Sigmoid colon (tissue), 6 donors: ENCODE measurements at regions not wholly inside any gene's neighbourhood (a gene's known extent, or its start where the extent isn't known, plus 50 kb on each side); places are given as distances from the start of the nearest gene placed in this dataset.

Experiments
- DNase-seq: peaks from one replicate; pipeline ENCODE4 v3.0.0-alpha.2; 2019
- H3K27ac ChIP-seq, 4 donors: fragments of 200-600 bp; sonication (generic); one replicate each; pipeline ENCODE4 v1.5.1; 2016 to 2019; ENCODE audit warnings: mild to moderate bottlenecking in 1 of 4
- H3K27me3 ChIP-seq, 3 donors: fragments of 200-600 bp; sonication (generic); one replicate each; pipeline ENCODE4 v1.5.1; 2019; ENCODE audit warnings: mild to moderate bottlenecking in 1 of 3
- H3K36me3 ChIP-seq, 4 donors: fragments of 200-600 bp; sonication (generic); one replicate each; pipeline ENCODE4 v1.5.1; 2016 to 2019
- H3K4me1 ChIP-seq, 4 donors: fragments of 200-600 bp; sonication (generic); one replicate each; pipeline ENCODE4 v1.5.1; 2017 to 2019
- H3K4me3 ChIP-seq, 4 donors: fragments of 200-600 bp; sonication (generic); one replicate each; pipeline ENCODE4 v1.5.1; 2017 to 2019; ENCODE audit warnings: mild to moderate bottlenecking in 2 of 4, moderate library complexity in 1 of 4
- H3K9me3 ChIP-seq, 4 donors: fragments of 200-600 bp in 3 of 4; sonication (generic) in 3 of 4; one replicate each; pipeline versions ENCODE4 v1.5.1 to v1.6.1; 2013 to 2019
- CTCF ChIP-seq, 4 experiments: fragments of 450-650 bp in 3 of 4; fragments of 200-600 bp in 1 of 4; IDR thresholded peaks; one replicate each; pipeline ENCODE4 v1.5.1; 2016 to 2019; ENCODE audit warnings: antibody characterized with exemption in 4 of 4, mild to moderate bottlenecking in 3 of 4, moderate library complexity in 2 of 4
- EP300 ChIP-seq, 4 donors: sonication (generic); formaldehyde crosslinking; IDR thresholded peaks; one replicate each; pipeline ENCODE4 v1.6.1; 2017; ENCODE audit warnings: antibody characterized with exemption in 4 of 4
- POLR2A ChIP-seq, 2 donors: fragments of 450-650 bp; IDR thresholded peaks; one replicate each; pipeline ENCODE4 v1.6.1; 2016; ENCODE audit warnings: antibody characterized with exemption in 2 of 2, mild to moderate bottlenecking in 2 of 2, moderate library complexity in 2 of 2
- POLR2AphosphoS5 ChIP-seq, 4 donors: sonication (generic); formaldehyde crosslinking; IDR thresholded peaks; one replicate each; pipeline ENCODE4 v1.6.1; 2017; ENCODE audit warnings: antibody characterized with exemption in 4 of 4
- WGBS, 2 donors: extraction: QIAGEN DNeasy Blood & Tissue Kit; methylation state at CpG; one replicate each; pipeline ENCODE4 v1.1.7; 2013; 5-methylcytosine and 5-hydroxymethylcytosine counted together
- intact Hi-C: fragments of 100-400 bp; cut with DNase I; formaldehyde crosslinking; loops from one replicate; pipeline ENCODE4 v1.15.1; 2023
- donor health status: healthy with polysubstance abuse.
- donor health status: healthy.

GRCh38 chr6:50974319-50974718, 155.6 kb downstream of the TFAP2B start:
- Histone ChIP-seq H3K9me3 (no peaks in the 10 kb centered on the region), H3K27me3 (no peaks in the 10 kb centered on the region), H3K4me1 (no peaks in the 10 kb centered on the region), H3K27ac (no peak overlapping the region), H3K4me3 (no peak overlapping the region), H3K36me3 (no peaks in the 10 kb centered on the region)
- no peak for DNase-seq
- intact Hi-C loops: no loop called here
- no peak for TF ChIP-seq POLR2AphosphoS5 (IDR thresholded peaks at IDR 0.05)
- TF ChIP-seq POLR2A (IDR thresholded peaks at IDR 0.05): no peak
- TF ChIP-seq EP300 (IDR thresholded peaks at IDR 0.05): no peak
- TF ChIP-seq CTCF (IDR thresholded peaks at IDR 0.05): no peak
- 83 to 88% methylated on average over 3 of the region's 3 CpGs for WGBS, 2 donors

GRCh38 chr6:50975216-50975615, 156.5 kb downstream of the TFAP2B start:
- 77 to 83% methylated on average over 2 of the region's 2 CpGs for WGBS, 2 donors
- no peak overlapping the region for H3K4me3 ChIP-seq
- H3K36me3 ChIP-seq: no peaks in the 10 kb centered on the region
- no peak overlapping the region for H3K27ac ChIP-seq
- H3K27me3 ChIP-seq: no peaks in the 10 kb centered on the region
- intact Hi-C loops: no loop called here
- no peak for DNase-seq
- no peaks in the 10 kb centered on the region for H3K9me3 ChIP-seq
- no peaks in the 10 kb centered on the region for H3K4me1 ChIP-seq
- TF ChIP-seq CTCF (IDR thresholded peaks at IDR 0.05): no peak
- TF ChIP-seq POLR2A (IDR thresholded peaks at IDR 0.05): no peak
- TF ChIP-seq EP300 (IDR thresholded peaks at IDR 0.05): no peak
- TF ChIP-seq POLR2AphosphoS5 (IDR thresholded peaks at IDR 0.05): no peak

- no peak for DNase-seq
- no peak overlapping the region for H3K4me3 ChIP-seq
- no peaks in the 10 kb centered on the region for H3K27me3 ChIP-seq
- TF ChIP-seq POLR2A (IDR thresholded peaks at IDR 0.05): no peak
- no peak for TF ChIP-seq POLR2AphosphoS5 (IDR thresholded peaks at IDR 0.05)
- TF ChIP-seq EP300 (IDR thresholded peaks at IDR 0.05): no peak
- TF ChIP-seq CTCF (IDR thresholded peaks at IDR 0.05): no peak
- no peaks in the 10 kb centered on the region for H3K9me3 ChIP-seq
- intact Hi-C loops: no loop called here
- no peaks in the 10 kb centered on the region for H3K4me1 ChIP-seq
- no peak overlapping the region for H3K27ac ChIP-seq
- H3K36me3 ChIP-seq: no peaks in the 10 kb centered on the region
- 90 to 93% methylated on average over 2 of the region's 2 CpGs for WGBS, 2 donors
Measured at GRCh38 chr6:50976907-50977306, 158.2 kb downstream of the TFAP2B start.

GRCh38 chr6:50977796-50978195, 159.1 kb downstream of the TFAP2B start:
- no peak for DNase-seq
- Histone ChIP-seq H3K9me3 (no peaks in the 10 kb centered on the region), H3K4me3 (no peak overlapping the region), H3K27me3 (no peaks in the 10 kb centered on the region), H3K27ac (no peak overlapping the region), H3K4me1 (no peaks in the 10 kb centered on the region), H3K36me3 (no peaks in the 10 kb centered on the region)
- intact Hi-C loops: no loop called here
- 68 to 80% methylated on average over 1 of the region's 1 CpG for WGBS, 2 donors
- TF ChIP-seq POLR2A (IDR thresholded peaks at IDR 0.05): no peak
- no peak for TF ChIP-seq EP300 (IDR thresholded peaks at IDR 0.05)
- no peak for TF ChIP-seq POLR2AphosphoS5 (IDR thresholded peaks at IDR 0.05)
- no peak for TF ChIP-seq CTCF (IDR thresholded peaks at IDR 0.05)

- 73 to 79% methylated on average over 4 of the region's 4 CpGs for whole genome bisulfite sequencing, 2 donors
- no peak for DNase-seq
- Histone ChIP-seq H3K27ac (no peak overlapping the region), H3K36me3 (no peaks in the 10 kb centered on the region), H3K4me3 (no peak overlapping the region), H3K9me3 (no peaks in the 10 kb centered on the region), H3K4me1 (no peaks in the 10 kb centered on the region), H3K27me3 (no peaks in the 10 kb centered on the region)
- TF ChIP-seq POLR2AphosphoS5 (IDR thresholded peaks at IDR 0.05) (no peak), POLR2A (IDR thresholded peaks at IDR 0.05) (no peak), CTCF (IDR thresholded peaks at IDR 0.05) (no peak), EP300 (IDR thresholded peaks at IDR 0.05) (no peak)
- intact Hi-C loops: no loop called here
Measured at GRCh38 chr6:50978380-50979170, 159.9 kb downstream of the TFAP2B start.
